GM12872 (cell line): ENCODE measurements at regions not wholly inside any gene's neighbourhood (a gene's known extent, or its start where the extent isn't known, plus 50 kb on each side); places are given as distances from the start of the nearest gene placed in this dataset.

Source experiments
- TF ChIP-seq, protein P1 (sequence below): IDR thresholded peaks from 3 replicates; pipeline ENCODE4 v1.5.1; 2011; ENCODE audit warnings: low read depth, mild to moderate bottlenecking, low read length, moderate library complexity; ENCODE audit not compliant: insufficient read depth

DNA sequence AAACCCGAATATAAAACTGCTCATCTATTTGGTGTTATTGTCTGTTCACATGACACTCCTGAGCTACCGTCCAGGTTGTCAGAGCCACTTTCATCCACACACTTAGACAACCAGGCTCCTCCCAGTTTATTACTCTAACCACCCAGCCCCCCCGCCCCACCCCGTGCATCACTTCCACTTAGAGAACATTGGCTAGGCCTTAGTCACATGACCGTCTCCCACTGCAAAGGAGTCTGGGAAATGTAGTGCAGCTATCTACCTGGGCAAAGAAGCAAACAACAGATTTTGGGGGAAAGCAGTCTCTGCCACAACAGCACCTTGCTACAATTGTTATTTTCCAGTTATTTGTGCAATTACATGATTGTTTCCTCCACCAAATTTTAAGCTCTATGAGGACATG, 57.6 kb upstream of the RBPJ start:
- TF ChIP-seq, protein P1, sequence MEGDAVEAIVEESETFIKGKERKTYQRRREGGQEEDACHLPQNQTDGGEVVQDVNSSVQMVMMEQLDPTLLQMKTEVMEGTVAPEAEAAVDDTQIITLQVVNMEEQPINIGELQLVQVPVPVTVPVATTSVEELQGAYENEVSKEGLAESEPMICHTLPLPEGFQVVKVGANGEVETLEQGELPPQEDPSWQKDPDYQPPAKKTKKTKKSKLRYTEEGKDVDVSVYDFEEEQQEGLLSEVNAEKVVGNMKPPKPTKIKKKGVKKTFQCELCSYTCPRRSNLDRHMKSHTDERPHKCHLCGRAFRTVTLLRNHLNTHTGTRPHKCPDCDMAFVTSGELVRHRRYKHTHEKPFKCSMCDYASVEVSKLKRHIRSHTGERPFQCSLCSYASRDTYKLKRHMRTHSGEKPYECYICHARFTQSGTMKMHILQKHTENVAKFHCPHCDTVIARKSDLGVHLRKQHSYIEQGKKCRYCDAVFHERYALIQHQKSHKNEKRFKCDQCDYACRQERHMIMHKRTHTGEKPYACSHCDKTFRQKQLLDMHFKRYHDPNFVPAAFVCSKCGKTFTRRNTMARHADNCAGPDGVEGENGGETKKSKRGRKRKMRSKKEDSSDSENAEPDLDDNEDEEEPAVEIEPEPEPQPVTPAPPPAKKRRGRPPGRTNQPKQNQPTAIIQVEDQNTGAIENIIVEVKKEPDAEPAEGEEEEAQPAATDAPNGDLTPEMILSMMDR, result no peak

DNA sequence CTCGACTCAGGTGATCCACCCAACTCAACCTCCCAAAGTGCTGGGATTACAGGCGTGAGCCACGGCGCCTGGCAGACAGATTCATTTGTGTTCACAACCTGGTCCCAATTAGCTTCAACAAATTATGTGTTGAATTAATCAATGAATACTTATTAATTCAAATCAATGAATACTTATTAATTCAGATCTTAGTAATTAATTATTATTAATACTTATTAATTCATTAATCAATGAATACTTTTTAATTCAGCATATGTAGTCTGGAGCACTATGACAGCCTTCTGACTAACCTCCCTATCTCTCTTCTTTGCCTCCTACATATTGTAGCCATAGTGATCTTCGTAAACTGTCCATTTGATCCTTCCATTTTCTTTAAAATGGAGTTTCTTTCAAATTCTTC, 56.7 kb upstream of the RBPJ start:
- TF ChIP-seq, protein P1, result no peak

DNA sequence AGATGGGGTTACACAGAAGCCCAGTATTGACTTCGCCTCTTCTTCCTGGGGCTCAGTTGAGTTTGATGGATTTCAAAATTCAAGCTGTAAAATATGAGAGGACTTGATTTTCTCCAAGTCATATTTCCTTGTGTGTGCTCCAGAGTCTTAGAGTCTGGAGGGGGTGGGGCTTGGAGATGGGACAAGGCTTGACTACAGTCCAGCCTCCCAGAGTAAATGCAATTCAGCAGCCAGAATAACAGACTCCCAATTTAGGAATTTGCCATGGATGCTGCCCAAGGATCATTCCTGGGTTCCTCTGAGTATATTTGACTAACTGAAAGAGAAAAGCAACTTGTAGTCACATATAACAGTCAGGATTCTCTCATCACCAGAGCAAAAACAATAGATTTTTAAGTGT, 53.7 kb upstream of the RBPJ start:
- TF ChIP-seq, protein P1, result no peak

DNA sequence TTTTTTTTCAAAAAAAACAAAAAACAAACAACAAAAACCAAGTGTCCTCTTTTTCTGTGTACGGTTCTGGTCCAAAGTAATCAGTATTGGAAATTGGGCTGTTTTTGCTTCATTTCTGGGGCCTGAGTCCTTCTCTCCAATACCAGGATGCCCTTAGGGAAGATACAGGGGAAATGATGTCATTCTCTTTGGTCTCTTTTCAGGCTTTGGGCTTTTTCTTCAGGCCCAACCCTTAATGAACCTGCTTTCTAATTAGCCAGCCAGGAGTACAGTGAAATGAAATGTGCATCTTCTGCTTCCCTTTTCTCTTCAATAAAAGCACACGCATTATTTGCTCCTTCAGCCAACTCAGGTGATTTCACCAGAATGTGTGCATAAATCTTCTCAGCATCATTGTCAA, 52.6 kb upstream of the RBPJ start:
- TF ChIP-seq, protein P1, result no peak

DNA sequence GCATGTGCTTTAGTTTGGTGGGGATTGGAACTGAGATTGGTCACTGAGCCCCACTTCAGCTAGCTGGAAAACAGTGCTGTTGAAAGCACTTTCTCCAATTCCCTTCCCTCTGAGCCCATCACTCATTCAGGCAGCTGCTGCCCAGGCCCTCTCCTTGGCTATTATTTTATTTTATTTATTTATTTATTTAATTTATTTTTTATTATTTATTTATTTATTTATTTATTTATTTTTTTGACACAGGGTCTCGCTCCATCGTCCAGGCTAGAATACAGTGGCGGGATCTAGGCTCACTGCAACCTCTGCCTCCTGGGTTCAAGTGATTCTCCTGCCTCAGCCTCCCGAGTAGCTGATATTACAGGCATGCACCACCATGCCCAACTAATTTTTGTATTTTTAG, 51.8 kb upstream of the RBPJ start:
- TF ChIP-seq, protein P1, result no peak
